NCI-H2107 treated with DMSO at 0.1 percent for 48 hours (cell line): ENCODE measurements at regions not wholly inside any gene's neighbourhood (a gene's known extent, or its start where the extent isn't known, plus 50 kb on each side); places are given as distances from the start of the nearest gene placed in this dataset.
"Not testable (repeated sequence)": the region's sequence is repeated elsewhere in the genome, so short reads cannot be mapped to it uniquely, and the experiment has no call there.

ENCODE experiments used
- DNase-seq: peaks from one replicate; lab custom pipeline; 2025; ENCODE audit not compliant: unreplicated experiment; lab: John Stamatoyannopoulos, UW

DNA sequence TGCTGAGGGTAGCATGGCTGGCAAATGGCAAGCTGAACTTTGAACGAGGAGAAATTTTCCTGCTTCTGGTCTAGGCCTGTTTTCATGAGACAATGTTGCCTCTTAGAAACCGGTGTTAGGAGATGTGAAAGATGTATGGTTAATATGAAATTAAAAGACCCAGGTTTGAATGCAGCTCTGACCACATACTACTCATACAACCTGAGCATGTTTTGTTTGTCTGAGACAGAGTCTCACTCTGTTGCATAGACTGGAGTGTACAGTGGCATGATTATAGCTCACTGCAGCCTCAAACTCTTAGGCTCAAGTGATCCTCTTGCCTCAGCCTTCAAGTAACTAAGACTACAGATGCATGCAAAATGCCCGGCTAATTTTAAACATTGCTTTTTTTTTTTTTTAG is 193.4 kb upstream of the FZD8 start:
- DNase-seq = no peak

DNA sequence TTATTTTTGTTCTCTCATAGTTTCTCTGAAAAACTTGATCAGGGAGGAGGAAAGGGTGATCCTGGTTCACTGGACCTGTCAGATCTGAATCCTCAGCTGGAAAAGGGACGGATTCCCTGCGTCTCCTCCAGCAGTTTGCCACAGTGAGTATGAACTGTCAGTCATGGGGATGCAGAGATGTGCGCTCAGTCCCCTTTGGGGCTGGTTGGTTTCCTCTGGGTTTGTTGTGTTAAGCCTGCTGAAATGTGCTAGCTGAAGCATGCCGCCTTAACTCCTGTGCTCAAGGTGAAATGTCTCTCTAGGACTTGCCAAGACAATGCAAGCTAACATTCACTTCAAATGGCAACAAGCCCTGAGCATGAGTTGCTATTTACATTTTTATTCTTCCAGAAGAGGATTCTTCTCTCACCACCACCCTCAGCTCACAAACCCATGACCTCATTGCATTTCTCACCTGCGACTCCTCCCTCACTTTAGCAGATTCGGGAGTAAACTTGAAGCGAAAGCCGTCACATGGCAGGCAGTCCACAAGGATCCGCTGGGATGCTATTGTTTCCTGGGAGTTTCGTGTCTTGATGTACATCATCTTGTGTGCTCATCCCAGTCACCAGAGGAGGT is 192.9 kb upstream of the FZD8 start:
- DNase-seq = no peak

DNA sequence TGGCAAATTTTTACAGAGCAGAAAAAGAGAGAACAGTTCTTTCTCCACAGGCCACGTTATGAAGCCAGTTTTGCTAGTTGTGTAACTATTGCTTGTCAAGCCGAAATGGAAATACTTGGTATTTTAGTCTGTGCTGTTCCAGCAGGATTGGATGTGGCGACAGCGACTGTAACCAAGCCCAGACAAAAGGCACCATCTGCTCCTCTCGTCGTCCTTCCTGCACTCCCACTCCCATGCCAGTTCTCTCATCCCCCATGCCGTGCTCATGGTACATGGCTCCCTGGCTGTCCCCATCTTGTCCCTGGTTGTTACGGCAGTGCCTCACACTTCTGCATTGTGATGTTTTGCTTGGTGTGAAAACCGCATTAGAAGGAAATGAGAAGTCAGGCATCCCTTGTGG is 185.7 kb upstream of the FZD8 start:
- DNase-seq = no peak

DNA sequence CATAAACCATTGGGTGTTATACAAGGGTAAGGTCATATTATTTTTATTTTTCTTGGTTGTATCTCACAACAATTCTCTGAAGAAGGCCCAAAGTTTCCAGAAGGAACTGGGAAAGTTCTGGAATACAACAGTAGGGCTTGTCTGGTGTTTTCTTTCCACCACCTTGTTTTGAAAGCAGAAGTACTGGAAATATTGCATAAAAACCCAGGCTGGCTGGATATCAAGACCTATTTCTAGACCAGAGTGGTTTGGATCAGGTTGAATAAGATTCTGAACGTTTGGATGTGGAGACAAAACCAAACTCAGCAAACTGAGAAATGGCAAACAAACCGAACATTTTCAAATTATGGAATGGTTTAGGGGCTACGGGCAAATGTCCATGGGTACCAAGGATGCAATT is 182.6 kb upstream of the FZD8 start:
- DNase-seq = no peak

DNA sequence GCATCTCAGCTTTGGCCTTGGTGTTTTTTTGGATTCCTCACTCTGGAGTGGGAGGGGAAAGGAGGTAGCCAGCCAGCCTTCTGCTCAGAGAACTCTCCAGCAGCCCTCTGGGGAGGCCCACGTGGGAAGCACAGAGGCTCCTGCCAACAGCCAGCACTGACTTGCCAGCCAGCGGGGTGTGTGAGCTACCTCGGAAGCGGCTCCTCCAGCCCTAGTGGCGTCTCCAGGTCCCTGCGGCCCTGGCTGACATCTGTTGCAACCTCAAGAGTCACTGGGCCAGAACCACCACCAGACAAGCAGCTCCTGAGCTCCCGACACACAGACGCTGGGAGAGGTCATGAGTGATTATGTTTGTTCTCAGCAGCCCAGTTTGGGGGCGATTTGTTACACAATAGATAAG is 180.2 kb upstream of the FZD8 start:
- no peak for DNase-seq

DNA sequence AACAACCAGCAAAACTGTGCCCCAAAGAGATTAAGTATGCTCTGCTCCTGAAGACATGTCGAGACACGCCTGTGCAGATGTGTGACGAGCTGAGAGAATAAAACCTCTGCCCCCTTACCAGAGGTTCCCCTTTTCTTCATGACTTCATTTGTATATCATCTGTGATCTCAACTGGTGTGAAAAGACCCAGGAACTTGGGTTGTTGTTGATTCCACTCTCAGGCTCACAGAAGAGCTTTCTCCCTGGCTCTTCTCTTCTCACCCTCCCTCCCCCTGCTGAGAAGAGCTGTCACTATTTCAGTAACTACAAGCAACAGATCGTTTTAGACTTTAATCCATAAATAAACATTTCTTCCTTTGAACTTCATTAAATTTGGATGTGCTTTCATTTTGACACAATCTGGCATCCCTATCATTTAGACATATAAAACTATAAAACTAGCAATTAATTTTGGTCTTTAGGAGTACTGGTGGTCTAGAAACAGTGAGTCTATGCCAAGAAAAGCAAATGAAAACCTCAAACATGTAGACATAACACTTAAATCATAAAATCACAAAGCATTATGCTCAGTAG is 179.3 kb upstream of the FZD8 start:
- DNase-seq = no peak

DNA sequence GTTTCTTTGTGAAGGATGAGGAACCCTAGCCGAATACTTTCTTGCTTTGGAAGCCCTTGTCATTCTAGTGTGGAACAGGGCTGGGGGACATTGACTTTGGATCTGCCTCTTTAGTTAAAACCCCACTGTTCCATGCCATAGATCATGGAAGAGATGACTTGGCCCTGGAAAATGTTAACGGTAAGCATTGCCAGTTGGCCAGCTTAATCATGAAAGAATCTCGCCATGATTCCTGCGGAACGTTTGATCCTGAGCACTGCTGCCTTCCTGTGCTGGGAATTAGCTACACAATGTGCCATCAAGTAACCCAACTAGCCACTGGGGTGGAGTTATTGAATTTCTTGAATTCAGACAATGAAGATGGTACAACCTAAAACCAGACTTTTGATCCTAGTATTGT is 177.6 kb upstream of the FZD8 start:
- no peak for DNase-seq

DNA sequence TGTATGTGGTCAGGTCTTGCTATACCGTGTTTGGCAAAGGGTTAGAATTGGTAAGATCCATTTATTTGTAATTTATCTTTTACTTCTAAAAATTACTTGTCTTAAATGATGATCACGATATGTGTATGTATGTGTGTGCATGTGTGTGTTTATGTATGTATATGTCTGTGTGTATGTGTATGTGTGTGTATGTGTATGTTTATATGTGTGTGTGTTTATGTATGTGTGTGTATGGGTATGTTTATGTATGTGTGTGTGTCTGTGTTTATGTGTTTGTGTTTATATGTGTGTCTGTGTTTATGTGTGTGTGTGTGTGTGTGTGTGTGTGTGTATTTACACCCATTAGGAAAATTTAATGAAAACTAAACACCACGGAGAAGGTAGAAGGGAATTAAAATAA is 176.9 kb upstream of the FZD8 start:
- DNase-seq = no peak

DNA sequence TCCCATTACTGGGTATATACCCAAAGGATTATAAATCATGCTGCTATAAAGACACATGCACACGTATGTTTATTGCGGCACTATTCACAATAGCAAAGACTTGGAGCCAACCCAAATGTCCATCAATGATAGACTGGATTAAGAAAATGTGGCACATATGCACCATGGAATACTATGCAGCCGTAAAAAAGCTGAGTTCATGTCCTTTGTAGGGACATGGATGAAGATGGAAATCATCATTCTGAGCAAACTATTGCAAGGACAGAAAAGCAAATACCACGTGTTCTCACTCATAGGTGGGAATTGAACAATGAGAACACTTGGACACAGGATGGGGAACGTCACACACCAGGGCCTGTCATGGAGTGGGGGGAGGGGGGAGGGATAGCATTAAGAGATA is 175.0 kb upstream of the FZD8 start:
- not testable (repeated sequence) for DNase-seq

DNA sequence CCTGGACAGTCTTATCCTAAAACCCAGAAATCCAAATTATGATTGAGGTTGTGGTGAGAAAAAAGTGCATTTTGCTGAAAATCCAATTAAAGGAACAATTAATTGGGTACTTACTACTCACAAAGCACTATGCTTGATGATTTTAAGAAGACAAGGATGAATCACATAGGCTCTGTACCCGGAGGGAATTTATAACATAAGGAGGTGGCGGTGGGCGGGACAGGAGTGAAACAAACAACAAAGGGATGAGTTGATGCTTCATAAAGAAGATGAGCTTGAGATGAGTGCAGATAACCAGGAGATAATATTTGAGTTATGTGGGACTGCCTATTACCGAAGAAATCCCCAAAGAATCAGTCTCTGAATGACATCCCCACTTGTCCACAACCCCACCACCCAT is 171.1 kb upstream of the FZD8 start:
- DNase-seq = no peak

DNA sequence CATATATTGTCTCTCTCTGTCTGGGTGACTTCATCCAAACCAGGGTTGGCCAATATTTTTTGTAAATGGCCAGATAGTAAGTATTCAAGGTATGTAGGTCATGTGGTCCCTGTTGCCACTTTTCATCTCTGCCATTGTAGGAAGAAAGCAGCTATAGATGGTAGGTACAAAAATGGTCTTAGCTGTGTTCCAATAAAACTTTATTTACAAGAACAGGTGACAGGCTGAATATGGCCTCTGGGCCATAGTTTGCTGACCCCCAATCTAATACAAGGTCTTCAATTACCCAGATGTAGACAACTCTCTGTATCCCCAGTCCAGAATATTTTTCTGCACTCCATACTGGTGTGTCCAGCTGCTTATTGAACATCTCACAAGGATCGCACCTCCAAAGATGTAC is 166.2 kb upstream of the FZD8 start:
- DNase-seq = no peak

DNA sequence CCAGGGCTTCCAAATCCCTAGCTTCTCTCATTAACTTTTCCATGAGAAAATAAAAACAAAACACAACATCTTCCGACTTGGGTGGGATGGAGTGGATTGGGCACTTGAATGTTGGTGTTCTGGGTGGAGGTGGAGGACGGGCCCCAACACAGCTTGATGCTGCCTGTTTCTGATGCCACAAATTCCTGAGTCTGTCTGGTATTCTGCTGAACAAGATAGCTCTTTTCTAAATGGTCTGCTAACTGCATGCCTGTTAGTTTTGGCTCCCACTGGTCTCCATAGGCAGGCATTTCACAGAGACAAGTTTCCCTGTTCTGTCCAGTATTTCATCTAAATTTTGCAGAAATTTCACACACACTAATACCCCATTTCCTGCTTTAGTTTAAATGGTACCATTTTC is 160.9 kb upstream of the FZD8 start:
- DNase-seq = no peak

DNA sequence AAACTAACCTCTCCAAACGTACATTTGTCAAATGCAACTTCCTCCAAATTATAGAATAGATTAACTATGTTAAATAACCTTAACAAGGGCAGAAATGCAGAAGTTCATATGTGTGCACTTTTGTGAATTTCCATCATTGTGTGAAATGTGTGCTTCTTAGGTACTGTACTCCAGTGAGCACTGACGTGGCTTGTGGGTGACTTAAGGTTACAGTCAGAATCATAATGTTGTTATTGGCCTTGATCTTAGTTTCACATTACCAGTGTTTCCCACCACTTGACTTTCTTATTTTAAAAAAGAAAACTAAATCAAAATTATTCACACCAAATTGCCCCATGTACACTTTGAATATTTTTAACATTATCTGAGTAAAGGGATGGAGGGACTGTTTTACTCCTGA is 155.1 kb upstream of the FZD8 start:
- DNase-seq = no peak

DNA sequence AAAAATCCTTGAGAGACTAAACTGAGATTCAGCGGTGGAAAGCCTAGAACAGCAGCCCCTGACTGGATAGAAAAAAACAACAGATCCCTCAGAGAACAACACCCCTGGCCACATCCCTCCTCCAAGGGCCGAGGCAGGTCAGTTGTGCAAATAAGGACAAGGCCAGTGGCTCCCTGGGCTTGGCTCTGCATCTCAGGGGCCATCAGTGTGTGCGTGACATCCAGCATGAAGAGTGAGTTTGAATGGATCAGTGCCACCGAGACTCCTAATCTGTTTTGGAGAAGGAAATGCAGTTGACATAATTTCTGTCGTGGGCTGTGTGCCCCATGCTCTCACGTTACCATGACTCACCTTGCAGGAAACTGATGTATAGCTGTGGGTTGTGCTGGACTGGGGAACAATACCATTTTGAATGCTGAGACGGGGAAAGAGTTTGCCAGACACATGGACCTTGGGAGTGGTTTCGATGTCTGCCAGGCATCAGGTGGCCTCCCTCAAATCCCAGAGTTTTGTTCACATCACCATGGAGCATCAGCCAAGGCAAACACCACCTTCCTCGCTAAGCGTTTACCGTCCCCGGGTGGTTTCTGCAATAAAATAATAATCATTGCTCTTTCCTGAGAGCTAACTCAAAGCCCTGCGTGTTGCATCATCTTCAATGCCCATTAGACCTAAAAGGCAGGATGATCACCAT is 153.2 kb upstream of the FZD8 start:
- DNase-seq = peak; percentile 19

DNA sequence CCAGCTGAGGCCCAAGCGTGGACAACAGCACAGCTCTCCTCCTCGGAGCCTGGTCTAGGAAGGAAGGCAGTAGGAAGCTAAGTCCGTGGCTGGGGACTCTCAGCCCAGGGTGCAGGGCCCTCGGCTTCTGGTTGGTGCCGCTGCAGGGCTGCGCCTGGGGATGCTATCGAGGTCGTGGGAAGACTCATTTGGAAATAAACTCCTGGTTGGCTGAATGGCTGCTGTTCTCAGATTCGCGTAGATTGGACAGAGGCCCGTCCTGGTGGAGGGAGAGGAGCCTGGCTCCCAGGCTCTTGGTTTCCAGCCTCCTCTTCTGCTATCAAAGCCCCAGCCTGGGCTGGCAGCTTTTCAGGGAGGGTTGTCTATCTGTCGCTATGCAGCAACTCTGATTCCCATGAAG is 152.6 kb upstream of the FZD8 start:
- no peak for DNase-seq

DNA sequence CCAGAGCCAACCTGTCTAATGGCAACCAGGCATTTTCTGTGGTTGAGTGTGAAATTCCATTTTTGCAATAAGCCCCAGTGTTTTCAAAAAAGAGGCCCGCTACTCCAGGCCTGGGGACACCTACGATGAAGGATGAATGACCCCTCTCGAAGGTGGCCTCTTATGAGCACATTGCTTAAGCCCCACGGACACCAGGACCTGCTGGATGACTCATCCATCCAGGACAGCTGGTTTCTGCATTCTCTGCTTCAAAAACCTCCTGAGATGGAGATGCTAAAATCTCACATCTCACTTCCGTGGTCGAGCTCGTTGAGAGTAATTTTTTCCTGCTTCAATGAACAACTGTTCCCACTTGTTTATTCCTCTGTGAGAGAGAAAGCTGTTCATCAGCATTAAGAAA is 150.2 kb upstream of the FZD8 start:
- DNase-seq = no peak

DNA sequence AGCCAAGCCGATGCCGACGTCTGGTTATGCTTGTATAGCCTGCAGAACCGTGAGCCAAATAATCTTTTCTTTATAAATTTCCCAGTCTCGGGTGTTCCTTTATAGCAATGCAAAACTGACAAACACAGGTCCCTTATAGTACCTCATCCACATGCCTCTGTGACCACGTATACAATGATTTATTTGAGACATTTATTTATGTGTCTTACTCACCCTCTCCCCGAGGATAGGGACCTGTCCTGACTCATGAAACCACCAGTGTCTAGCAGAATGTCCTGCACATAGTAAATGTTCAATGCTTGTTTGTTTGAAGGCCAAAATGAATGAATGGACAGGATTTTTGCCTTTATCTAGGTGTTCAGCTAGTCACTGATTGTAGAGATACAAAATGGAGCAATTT is 147.9 kb upstream of the FZD8 start:
- no peak for DNase-seq

DNA sequence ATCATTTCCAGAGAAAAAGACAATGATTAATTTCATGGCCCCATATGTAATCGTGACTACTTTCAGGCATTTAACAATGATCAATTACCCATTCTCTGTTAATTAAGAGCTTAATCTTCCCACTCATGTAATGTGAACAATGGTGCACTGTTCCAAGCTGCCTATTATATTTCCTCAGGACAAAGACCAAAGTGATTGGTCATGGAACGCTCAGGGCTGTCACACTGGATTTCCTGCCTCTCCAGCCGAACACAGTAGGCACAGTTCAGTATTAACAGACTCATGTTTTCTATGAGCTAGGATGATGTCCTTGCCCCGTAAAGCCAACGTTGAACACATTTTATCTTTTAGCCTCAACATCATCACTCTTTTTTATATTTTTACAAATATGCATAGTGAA is 142.7 kb upstream of the FZD8 start:
- DNase-seq = no peak

DNA sequence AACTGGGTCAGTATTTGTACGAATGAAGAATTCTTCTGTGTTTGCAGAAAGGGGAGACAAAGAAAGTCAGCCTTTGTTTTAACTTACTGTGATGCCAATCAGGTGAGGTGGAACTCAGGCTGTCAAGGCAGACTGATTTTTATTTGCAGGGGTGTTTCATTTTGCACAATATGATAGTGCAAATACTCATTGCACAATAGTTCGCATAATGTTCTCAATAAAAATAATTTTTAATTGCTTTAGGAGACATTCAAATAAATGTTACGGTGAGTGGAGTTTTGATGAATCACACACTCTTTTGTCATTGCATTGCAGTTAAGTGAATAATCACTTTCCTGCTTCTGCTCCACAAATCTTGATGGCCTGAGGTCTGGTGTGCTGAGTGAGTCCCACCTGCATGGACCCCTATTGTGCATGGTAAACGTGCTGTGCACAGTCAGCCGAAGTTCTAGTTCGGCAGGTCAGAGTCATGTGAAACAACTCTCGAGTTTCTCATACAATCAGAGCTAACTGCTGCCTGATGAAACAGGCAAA is 141.3 kb upstream of the FZD8 start:
- no peak for DNase-seq

DNA sequence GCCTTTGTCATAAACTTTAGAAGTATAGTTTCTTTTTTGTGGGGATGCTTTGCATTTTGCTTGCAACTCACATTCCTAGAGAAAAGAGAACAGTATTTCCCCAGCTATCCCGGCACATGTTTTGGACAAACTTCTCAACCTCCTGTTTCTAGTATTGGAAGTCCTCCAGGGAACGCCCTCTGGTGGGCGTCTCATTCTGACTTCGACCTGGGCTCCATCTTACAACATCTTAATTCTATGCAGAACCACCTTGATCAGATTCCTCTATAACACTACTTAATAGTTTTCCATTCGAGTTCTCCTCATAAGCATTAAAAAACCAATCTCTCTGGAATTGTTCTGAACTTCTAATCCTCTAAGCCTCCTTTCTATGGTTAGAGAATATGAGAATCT is 139.5 kb upstream of the FZD8 start:
- DNase-seq = no peak

DNA sequence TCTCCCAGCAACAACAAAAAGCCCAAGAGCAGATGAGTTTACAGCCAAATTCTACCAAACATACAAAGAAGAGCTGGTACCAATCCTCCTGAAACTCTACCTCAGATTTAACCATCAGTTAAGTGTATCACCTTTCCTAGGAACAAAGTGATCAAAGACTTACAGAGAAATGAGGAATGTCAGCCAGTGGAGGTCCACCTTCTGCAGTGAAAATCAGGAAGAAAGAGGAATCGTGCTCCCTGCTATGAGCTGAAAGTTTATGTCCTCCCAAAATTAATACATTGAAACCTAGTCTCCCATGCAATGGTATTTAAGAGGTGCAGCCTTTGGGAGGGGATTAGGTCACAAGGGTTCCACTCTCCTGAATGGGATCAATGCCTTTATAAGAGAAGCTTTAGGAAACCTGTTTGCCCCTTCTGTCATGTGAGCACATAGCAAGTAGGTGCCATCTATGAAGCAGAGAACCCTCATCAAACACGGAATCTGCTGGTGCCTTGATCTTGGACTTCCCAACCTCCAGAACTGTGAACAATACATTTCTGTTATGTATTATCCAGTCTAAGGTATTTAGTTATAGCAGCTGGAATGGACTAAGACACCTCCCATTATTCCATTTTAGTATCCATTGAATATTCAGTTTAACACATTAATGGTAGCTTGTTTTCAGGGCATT is 139.0 kb upstream of the FZD8 start:
- no peak for DNase-seq

DNA sequence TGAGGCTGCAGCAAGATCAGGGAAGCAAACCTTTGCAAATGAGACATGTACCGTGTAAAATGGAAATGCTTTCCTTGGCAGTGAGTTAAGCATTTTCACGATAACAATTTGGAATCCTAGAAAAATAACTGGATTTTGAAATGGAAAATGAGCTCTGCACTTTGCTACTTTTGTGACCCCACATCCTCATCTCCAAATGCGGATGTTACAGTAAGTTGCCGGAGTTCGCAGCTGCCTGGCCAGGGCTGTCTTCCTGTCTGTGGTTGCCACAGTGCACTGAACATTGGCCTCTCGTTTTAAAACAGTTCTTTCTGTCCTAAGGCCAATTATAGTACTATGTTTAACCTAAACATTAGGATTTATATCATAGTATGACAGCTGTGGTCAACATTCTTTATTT is 136.2 kb upstream of the FZD8 start:
- DNase-seq = no peak
